K562 (cell line): ENCODE measurements at regions not wholly inside any gene's neighbourhood (a gene's known extent, or its start where the extent isn't known, plus 50 kb on each side); places are given as distances from the start of the nearest gene placed in this dataset.

ENCODE experiments used
- ATAC-seq: fragments of 200-7000 bp; cut with Tn5 transposase; 3 replicates; pipeline ENCODE4 v1.9.1; 2020; ENCODE audit warnings: moderate library complexity
- BruUV-seq: library from RNA; stranded (reverse); fragments of 400-500 nt; replicated peaks from 2 replicates; lab custom pipeline; 2021; lab: Mats Ljungman, UMichigan
- CTCF ChIA-PET: fragments of 300-600 bp; formaldehyde crosslinking; extraction: SDS; loops from one replicate; lab custom pipeline; 2021; ENCODE audit warnings: low intra/inter-chr PET ratio; lab: Yijun Ruan, JAX
- POLR2A ChIA-PET: fragments of 300-600, 350-650 bp; sonication (Branson Sonifier 250); formaldehyde crosslinking; extraction: SDS; loops from one replicate; lab custom pipeline; 2021; ENCODE audit warnings: antibody characterized with exemption, inconsistent platforms; lab: Yijun Ruan, JAX
- DNase-seq, 4 experiments: peaks; one replicate each; pipeline versions ENCODE4 v3.0.0 to v3.0.0-alpha.2; 2011 to 2018; ENCODE audit warnings: low spot score in 3 of 4, mixed read lengths in 3 of 4; ENCODE audit errors: extremely low read depth in 1 of 4
- FAIRE-seq: peaks from 2 replicates; lab custom pipeline; 2011; peaks lifted over from hg19 to GRCh38; lab: Jason Lieb, UNC
- H2AFZ ChIP-seq: 2 replicates; pipeline ENCODE4 v1.6.0; 2011; ENCODE audit warnings: low read depth, low read length, control low read depth, inconsistent platforms
- H3K27ac ChIP-seq: fragments of 200-600 bp; 3 replicates; pipeline ENCODE4 v1.8.0; 2011; ENCODE audit warnings: low read depth, mild to moderate bottlenecking, control low read depth, inconsistent platforms, low read length, moderate library complexity, mixed read lengths; ENCODE audit errors: extremely low read depth
- H3K27me3 ChIP-seq, 2 experiments: fragments of 300-600 bp in 1 of 2; 2 replicates in 1 of 2; 3 replicates in 1 of 2; pipeline versions ENCODE4 v1.6.0 to v1.8.0; 2011; ENCODE audit warnings: inconsistent platforms in 2 of 2, low read length in 2 of 2, mild to moderate bottlenecking in 1 of 2, mixed read lengths in 1 of 2, moderate library complexity in 1 of 2; ENCODE audit not compliant: control insufficient read depth in 2 of 2, insufficient read depth in 2 of 2
- H3K36me3 ChIP-seq: fragments of 300-600 bp; 3 replicates; pipeline ENCODE4 v1.8.0; 2011; ENCODE audit warnings: mild to moderate bottlenecking, low read length, inconsistent platforms; ENCODE audit not compliant: control insufficient read depth, insufficient read depth
- H3K4me1 ChIP-seq, 2 experiments: fragments of 200-600 bp in 1 of 2; replicated peaks in 1 of 2; 2 replicates in 1 of 2; 3 replicates in 1 of 2; pipeline versions ENCODE4 v1.5.1 to v1.8.0; 2011; ENCODE audit warnings: inconsistent platforms in 2 of 2, low read length in 2 of 2, mild to moderate bottlenecking in 1 of 2, mixed read lengths in 1 of 2, moderate library complexity in 1 of 2; ENCODE audit not compliant: control insufficient read depth in 2 of 2, insufficient read depth in 2 of 2
- H3K4me2 ChIP-seq: 2 replicates; pipeline ENCODE4 v1.6.1; 2011; ENCODE audit warnings: low read length, control low read depth, inconsistent platforms, mixed read lengths; ENCODE audit not compliant: insufficient read depth
- H3K4me3 ChIP-seq: fragments of 200-600 bp; sonication (generic), shearing (Covaris generic); 2 replicates; pipeline ENCODE4 v1.5.1; 2016; ENCODE audit warnings: control low read depth, inconsistent platforms
- H3K79me2 ChIP-seq: fragments of 200-600 bp; 3 replicates; pipeline ENCODE4 v1.8.0; 2011; ENCODE audit warnings: low read length, inconsistent platforms; ENCODE audit not compliant: control insufficient read depth, insufficient read depth
- H3K9ac ChIP-seq, 2 experiments: 2 replicates each; pipeline versions ENCODE4 v1.6.0 to v1.6.1; 2011; ENCODE audit warnings: low read depth in 2 of 2, low read length in 2 of 2, control low read depth in 1 of 2, inconsistent platforms in 1 of 2, mild to moderate bottlenecking in 1 of 2, mixed read lengths in 1 of 2; ENCODE audit not compliant: insufficient read depth in 1 of 2
- H3K9me1 ChIP-seq: one replicate; pipeline ENCODE4 v1.6.0; 2011; ENCODE audit warnings: inconsistent platforms, mild to moderate bottlenecking, low read length, moderate library complexity; ENCODE audit not compliant: control insufficient read depth, insufficient read depth
- H3K9me3 ChIP-seq: replicated peaks from 2 replicates; pipeline ENCODE4 v1.5.1; 2011; ENCODE audit warnings: low read depth, low read length, inconsistent platforms; ENCODE audit not compliant: control insufficient read depth, insufficient read depth
- H4K20me1 ChIP-seq: replicated peaks from 2 replicates; pipeline ENCODE4 v1.6.1; 2011; ENCODE audit warnings: low read length, inconsistent platforms, mixed read lengths; ENCODE audit not compliant: control insufficient read depth, insufficient read depth
- NR2C1 ChIP-seq, 2 experiments: fragments of 450-650 bp; IDR thresholded peaks; 2 replicates each; pipeline ENCODE4 v1.6.1; 2017; ENCODE audit warnings: mild to moderate bottlenecking in 2 of 2, antibody characterized with exemption in 1 of 2, inconsistent platforms in 1 of 2, missing compliant biosample characterization in 1 of 2, missing genetic modification characterization in 1 of 2
- POU5F1 ChIP-seq: fragments of 150-350 bp; IDR thresholded peaks from 2 replicates; pipeline ENCODE4 v1.6.1; 2014; ENCODE audit warnings: borderline replicate concordance, low read length, low read depth, mild to moderate bottlenecking; ENCODE audit not compliant: partially characterized antibody
- PRPF4 ChIP-seq: fragments of 200-400 bp; formaldehyde crosslinking; IDR thresholded peaks from one replicate; pipeline ENCODE4 v1.6.1; 2017; ENCODE audit warnings: low read length, low read depth, mild to moderate bottlenecking; ENCODE audit not compliant: insufficient read depth, poor library complexity, severe bottlenecking
- SAP30 ChIP-seq: fragments of 200-600 bp; sonication (generic); IDR thresholded peaks from 2 replicates; pipeline ENCODE4 v1.6.1; 2012; ENCODE audit warnings: borderline replicate concordance, low read depth, mild to moderate bottlenecking, moderate library complexity, low read length, control low read depth, inconsistent platforms; ENCODE audit not compliant: insufficient read depth, poor library complexity, severe bottlenecking
- SETDB1 ChIP-seq: IDR thresholded peaks from one replicate; pipeline ENCODE4 v1.6.1; 2012; ENCODE audit warnings: low read length, control low read depth, inconsistent platforms
- STAG1 ChIP-seq: sonication (generic); formaldehyde crosslinking; IDR thresholded peaks from 2 replicates; pipeline ENCODE4 v1.5.0; 2020; ENCODE audit warnings: missing genetic modification reagents, borderline replicate concordance
- WGBS: fragments of 100-300 bp; shearing (Covaris generic); methylation state at CpG from one replicate; pipeline ENCODE4 v1.1.6; 2016; ENCODE audit warnings: low coverage, mixed read lengths; ENCODE audit not compliant: insufficient coverage; ENCODE audit errors: missing lambda C conversion rate; 5-methylcytosine and 5-hydroxymethylcytosine counted together
- in situ Hi-C: fragments of 300-500 bp; cut with MboI; formaldehyde crosslinking; loops from 4 replicates; pipeline ENCODE4 v1.15.0; 2018; ENCODE audit warnings: inconsistent platforms, mixed read lengths
- intact Hi-C: fragments of 100-400 bp; cut with micrococcal nuclease; formaldehyde crosslinking; loops from 2 replicates; pipeline ENCODE4 v1.14.2; 2022

DNA sequence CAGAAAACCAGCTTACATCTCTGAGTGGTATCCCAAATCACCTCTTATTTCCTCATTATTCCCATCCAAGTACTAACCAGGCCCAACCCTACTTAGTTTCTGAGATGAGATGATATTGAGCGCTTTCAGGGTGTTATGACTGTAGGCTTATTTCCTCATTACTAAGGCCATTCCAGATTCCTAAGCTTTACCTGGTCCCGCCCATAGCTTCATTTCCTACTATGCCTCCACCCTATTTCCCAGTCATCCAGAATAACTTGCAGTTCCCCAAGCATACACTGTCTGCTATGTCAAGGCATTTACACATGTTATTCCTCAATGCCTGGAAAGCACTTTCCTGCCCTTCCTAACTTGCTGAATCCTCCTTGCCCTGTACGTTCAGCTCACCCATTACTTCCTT, 79.3 kb upstream of the SPAG17 start (continued):
- TF ChIP-seq POU5F1: no peak
- TF ChIP-seq NR2C1 (IDR thresholded peaks at IDR 0.05): no peak
- TF ChIP-seq NR2C1 (tag; IDR thresholded peaks at IDR 0.05): no peak
- TF ChIP-seq SETDB1: no peak
- TF ChIP-seq STAG1 (CRISPR knock-in tag): no peak
- TF ChIP-seq, all 486 proteins: peak for 0

GRCh38 chr1:118262865-118263264, 77.8 kb upstream of the SPAG17 start:
- H2AFZ ChIP-seq: no peak overlapping the region
- no peaks in the 10 kb centered on the region for H4K20me1 ChIP-seq
- in situ Hi-C loops: no loop called here
- no peak for DNase-seq
- H3K4me2 ChIP-seq: no peak overlapping the region
- TF ChIP-seq PRPF4 (no peak), SAP30 (no peak)
- CTCF ChIA-PET: no interaction called here
- FAIRE-seq: no peak
- intact Hi-C loops: no loop called here
- 0% methylated on average over 2 of the region's 2 CpGs for WGBS
- no TSS peak for BruUV-seq
- H3K9ac ChIP-seq: no peak overlapping the region
- no peaks in the 10 kb centered on the region for H3K27me3 ChIP-seq
- H3K4me1 ChIP-seq: no peaks in the 10 kb centered on the region
- H3K79me2 ChIP-seq: no peaks in the 10 kb centered on the region
- H3K4me3 ChIP-seq: no peak overlapping the region
- POLR2A ChIA-PET: no interaction called here
- H3K36me3 ChIP-seq: no peaks in the 10 kb centered on the region
- no peak overlapping the region for H3K27ac ChIP-seq
- no peaks in the 10 kb centered on the region for H3K9me3 ChIP-seq
- ATAC-seq: no peak
- H3K9me1 ChIP-seq: no peaks in the 10 kb centered on the region
